Mucosa of descending colon (tissue), 3 donors: ENCODE measurements at regions not wholly inside any gene's neighbourhood (a gene's known extent, or its start where the extent isn't known, plus 50 kb on each side); places are given as distances from the start of the nearest gene placed in this dataset.

ENCODE experiments used
- ATAC-seq: fragments of 200-7000 bp; cut with Tn5 transposase; one replicate; pipeline ENCODE4 v1.9.1; 2020; ENCODE audit warnings: mild to moderate bottlenecking, moderate library complexity
- DNase-seq, 3 donors: peaks; one replicate each; pipeline ENCODE4 v3.0.0-alpha.2; 2020
- H3K36me3 ChIP-seq: fragments of 200-600 bp; one replicate; pipeline ENCODE4 v1.8.0; 2021; ENCODE audit warnings: low read depth, mild to moderate bottlenecking
- H3K4me1 ChIP-seq: fragments of 200-600 bp; one replicate; pipeline ENCODE4 v1.8.0; 2021; ENCODE audit warnings: low read depth, mild to moderate bottlenecking
- H3K4me3 ChIP-seq: fragments of 200-600 bp; one replicate; pipeline ENCODE4 v1.8.0; 2021; ENCODE audit warnings: mild to moderate bottlenecking
- H3K9me3 ChIP-seq: fragments of 200-600 bp; one replicate; pipeline ENCODE4 v1.8.0; 2021; ENCODE audit warnings: mild to moderate bottlenecking
- intact Hi-C, 2 donors: fragments of 100-400 bp; cut with DNase I in 1 of 2; cut with micrococcal nuclease in 1 of 2; formaldehyde crosslinking; loops; one replicate each; pipeline versions ENCODE4 v1.11.0 to v1.11.1; 2022; cut with DNase I, micrococcal nuclease
- TF ChIP-seq, protein P1 (sequence below): fragments of 200-600 bp; IDR thresholded peaks from one replicate; pipeline ENCODE4 v1.8.0; 2022; ENCODE audit warnings: antibody characterized with exemption, mild to moderate bottlenecking
- donor health status: DM: no; HTN: no; CAD: no; lungs with moderate emphysema.
- donor health status: DM: no; HTN: no; CAD: no.
- donor health status: DM: no; HTN: yes; CAD: no.

GRCh38 chr4:106426069-106426468 lies 57.5 kb upstream of the GIMD1 start:
- DNase-seq (no peak), ATAC-seq (no peak)
- no peak overlapping the region for H3K4me3 ChIP-seq
- no peaks in the 10 kb centered on the region for H3K36me3 ChIP-seq
- intact Hi-C loops = no loop called here
- no peaks in the 10 kb centered on the region for H3K4me1 ChIP-seq
- TF ChIP-seq, protein P1, sequence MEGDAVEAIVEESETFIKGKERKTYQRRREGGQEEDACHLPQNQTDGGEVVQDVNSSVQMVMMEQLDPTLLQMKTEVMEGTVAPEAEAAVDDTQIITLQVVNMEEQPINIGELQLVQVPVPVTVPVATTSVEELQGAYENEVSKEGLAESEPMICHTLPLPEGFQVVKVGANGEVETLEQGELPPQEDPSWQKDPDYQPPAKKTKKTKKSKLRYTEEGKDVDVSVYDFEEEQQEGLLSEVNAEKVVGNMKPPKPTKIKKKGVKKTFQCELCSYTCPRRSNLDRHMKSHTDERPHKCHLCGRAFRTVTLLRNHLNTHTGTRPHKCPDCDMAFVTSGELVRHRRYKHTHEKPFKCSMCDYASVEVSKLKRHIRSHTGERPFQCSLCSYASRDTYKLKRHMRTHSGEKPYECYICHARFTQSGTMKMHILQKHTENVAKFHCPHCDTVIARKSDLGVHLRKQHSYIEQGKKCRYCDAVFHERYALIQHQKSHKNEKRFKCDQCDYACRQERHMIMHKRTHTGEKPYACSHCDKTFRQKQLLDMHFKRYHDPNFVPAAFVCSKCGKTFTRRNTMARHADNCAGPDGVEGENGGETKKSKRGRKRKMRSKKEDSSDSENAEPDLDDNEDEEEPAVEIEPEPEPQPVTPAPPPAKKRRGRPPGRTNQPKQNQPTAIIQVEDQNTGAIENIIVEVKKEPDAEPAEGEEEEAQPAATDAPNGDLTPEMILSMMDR = no peak
- H3K9me3 ChIP-seq = no peaks in the 10 kb centered on the region

DNA sequence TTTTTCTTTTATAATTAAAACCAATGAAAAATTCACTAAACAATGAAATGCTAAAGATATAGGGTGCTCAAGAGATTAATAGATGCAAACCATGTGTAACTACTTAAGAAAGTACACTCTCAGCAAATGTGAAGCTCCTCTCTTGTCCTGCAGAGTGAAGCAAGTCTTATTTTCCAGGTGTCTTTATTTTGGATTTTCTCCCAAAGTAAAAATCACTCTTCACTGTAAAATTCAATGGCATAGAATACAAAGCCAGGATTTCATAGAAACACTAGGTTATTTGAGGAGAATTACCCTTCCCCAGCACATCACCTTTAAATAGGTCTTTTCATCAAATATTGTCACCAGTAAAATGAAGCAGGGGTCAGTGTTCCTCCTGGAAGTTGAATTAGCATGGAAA lies 57.0 kb upstream of the GIMD1 start:
- DNase-seq = no peak
- no peaks in the 10 kb centered on the region for H3K9me3 ChIP-seq
- no peaks in the 10 kb centered on the region for H3K4me1 ChIP-seq
- TF ChIP-seq, protein P1 = no peak
- no peak overlapping the region for H3K4me3 ChIP-seq
- intact Hi-C loops = no loop called here
- no peaks in the 10 kb centered on the region for H3K36me3 ChIP-seq
- no peak for ATAC-seq

GRCh38 chr4:106424426-106424825 lies 55.8 kb upstream of the GIMD1 start:
- Histone ChIP-seq H3K36me3 (no peaks in the 10 kb centered on the region), H3K4me3 (no peak overlapping the region), H3K4me1 (no peaks in the 10 kb centered on the region), H3K9me3 (no peaks in the 10 kb centered on the region)
- ATAC-seq (no peak), DNase-seq (no peak)
- TF ChIP-seq, protein P1 = no peak
- intact Hi-C loops = no loop called here

GRCh38 chr4:106423791-106424190 lies 55.2 kb upstream of the GIMD1 start:
- Histone ChIP-seq H3K4me1 (no peaks in the 10 kb centered on the region), H3K9me3 (no peaks in the 10 kb centered on the region), H3K36me3 (no peaks in the 10 kb centered on the region), H3K4me3 (no peak overlapping the region)
- ATAC-seq = no peak
- DNase-seq = no peak
- intact Hi-C loops = no loop called here
- TF ChIP-seq, protein P1 = no peak

GRCh38 chr4:106422766-106423165 lies 54.2 kb upstream of the GIMD1 start:
- TF ChIP-seq, protein P1 = no peak
- no peaks in the 10 kb centered on the region for H3K4me1 ChIP-seq
- no peaks in the 10 kb centered on the region for H3K36me3 ChIP-seq
- intact Hi-C loops = no loop called here
- DNase-seq = no peak
- no peak for ATAC-seq
- no peak overlapping the region for H3K4me3 ChIP-seq
- H3K9me3 ChIP-seq = no peaks in the 10 kb centered on the region
